Colonic mucosa (tissue), 4 donors: ENCODE measurements at regions not wholly inside any gene's neighbourhood (a gene's known extent, or its start where the extent isn't known, plus 50 kb on each side); places are given as distances from the start of the nearest gene placed in this dataset.
"Not testable (repeated sequence)": the region's sequence is repeated elsewhere in the genome, so short reads cannot be mapped to it uniquely, and the experiment has no call there.

Experiments
- DNase-seq: peaks from one replicate; pipeline ENCODE4 v3.0.0-alpha.2; 2020
- H3K27ac ChIP-seq: fragments of 200-600 bp; one replicate; pipeline ENCODE4 v1.8.0; 2021
- H3K27me3 ChIP-seq: fragments of 200-600 bp; one replicate; pipeline ENCODE4 v1.8.0; 2021
- H3K36me3 ChIP-seq: fragments of 200-600 bp; one replicate; pipeline ENCODE4 v1.8.0; 2021
- H3K4me1 ChIP-seq: fragments of 200-600 bp; one replicate; pipeline ENCODE4 v1.8.0; 2021; ENCODE audit warnings: mild to moderate bottlenecking
- H3K4me3 ChIP-seq: fragments of 200-600 bp; one replicate; pipeline ENCODE4 v1.8.0; 2021
- H3K9ac ChIP-seq, 2 donors: one replicate each; pipeline ENCODE4 v1.7.0; 2013; ENCODE audit warnings: control low read depth in 2 of 2, low read depth in 2 of 2, low read length in 2 of 2
- H3K9me3 ChIP-seq: fragments of 200-600 bp; one replicate; pipeline ENCODE4 v1.8.0; 2021
- intact Hi-C: fragments of 100-400 bp; cut with DNase I; formaldehyde crosslinking; loops from one replicate; pipeline ENCODE4 v1.14.1; 2022
- TF ChIP-seq, protein P1 (sequence below): fragments of 200-600 bp; IDR thresholded peaks from one replicate; pipeline ENCODE4 v1.8.0; 2022; ENCODE audit warnings: antibody characterized with exemption, mild to moderate bottlenecking
- donor health status: healthy.
- donor health status: DM: no; HTN: no; CAD: no.
- donor health status: DM: no; HTN: no; CAD: no.

DNA sequence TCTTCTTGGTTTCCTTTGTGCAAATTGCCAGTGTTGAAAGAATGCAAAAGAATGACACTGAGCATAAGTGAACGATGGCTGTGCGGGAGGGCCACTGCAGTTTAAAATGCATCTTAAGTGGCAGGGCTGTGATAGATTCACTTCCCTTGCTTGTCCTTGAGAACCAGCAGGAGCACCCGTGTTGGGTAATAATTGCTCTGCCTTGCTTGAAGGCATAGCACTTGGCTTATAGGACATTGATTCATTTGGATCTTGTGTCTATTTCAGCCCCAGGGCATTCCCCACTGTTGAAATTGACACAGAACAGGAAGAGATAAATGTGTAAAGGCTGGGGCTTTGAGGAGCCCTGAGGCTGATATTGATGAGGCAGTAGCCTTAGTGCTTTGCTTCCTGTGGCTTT is 1003.7 kb upstream of the GYPC start:
- intact Hi-C loops, result no loop called here
- no peaks in the 10 kb centered on the region for H3K27me3 ChIP-seq
- TF ChIP-seq, protein P1, sequence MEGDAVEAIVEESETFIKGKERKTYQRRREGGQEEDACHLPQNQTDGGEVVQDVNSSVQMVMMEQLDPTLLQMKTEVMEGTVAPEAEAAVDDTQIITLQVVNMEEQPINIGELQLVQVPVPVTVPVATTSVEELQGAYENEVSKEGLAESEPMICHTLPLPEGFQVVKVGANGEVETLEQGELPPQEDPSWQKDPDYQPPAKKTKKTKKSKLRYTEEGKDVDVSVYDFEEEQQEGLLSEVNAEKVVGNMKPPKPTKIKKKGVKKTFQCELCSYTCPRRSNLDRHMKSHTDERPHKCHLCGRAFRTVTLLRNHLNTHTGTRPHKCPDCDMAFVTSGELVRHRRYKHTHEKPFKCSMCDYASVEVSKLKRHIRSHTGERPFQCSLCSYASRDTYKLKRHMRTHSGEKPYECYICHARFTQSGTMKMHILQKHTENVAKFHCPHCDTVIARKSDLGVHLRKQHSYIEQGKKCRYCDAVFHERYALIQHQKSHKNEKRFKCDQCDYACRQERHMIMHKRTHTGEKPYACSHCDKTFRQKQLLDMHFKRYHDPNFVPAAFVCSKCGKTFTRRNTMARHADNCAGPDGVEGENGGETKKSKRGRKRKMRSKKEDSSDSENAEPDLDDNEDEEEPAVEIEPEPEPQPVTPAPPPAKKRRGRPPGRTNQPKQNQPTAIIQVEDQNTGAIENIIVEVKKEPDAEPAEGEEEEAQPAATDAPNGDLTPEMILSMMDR, result no peak

DNA sequence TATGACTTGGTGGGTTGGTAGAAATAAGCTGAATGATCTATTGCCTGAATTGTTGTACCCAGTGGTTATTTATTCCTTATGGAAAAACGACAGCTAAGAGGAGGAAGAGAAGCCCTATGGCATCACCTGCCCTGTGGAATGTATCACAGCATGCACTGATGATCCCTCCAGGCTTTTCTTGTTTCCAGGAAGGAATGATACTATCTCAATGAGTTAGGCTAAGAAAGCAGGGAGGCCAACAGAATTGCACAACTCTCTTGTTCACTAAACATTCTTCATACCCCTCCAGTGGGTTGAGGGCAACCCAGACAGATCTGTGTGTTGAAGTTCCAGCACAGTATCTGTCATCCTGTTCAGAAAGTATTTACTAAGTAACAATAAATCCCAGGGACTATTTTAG is 1001.7 kb upstream of the GYPC start:
- TF ChIP-seq, protein P1, result no peak
- Histone ChIP-seq H3K4me1 (no peaks in the 10 kb centered on the region), H3K27ac (no peak overlapping the region), H3K9me3 (no peaks in the 10 kb centered on the region), H3K4me3 (no peak overlapping the region), H3K27me3 (no peaks in the 10 kb centered on the region), H3K9ac (no peak overlapping the region), H3K36me3 (no peaks in the 10 kb centered on the region)
- intact Hi-C loops, result no loop called here
- no peak for DNase-seq

More for the DNA sequence above, 1003.7 kb upstream of the GYPC start:
- no peak overlapping the region for H3K4me3 ChIP-seq
- no peak overlapping the region for H3K9ac ChIP-seq
- DNase-seq, result no peak
- no peaks in the 10 kb centered on the region for H3K4me1 ChIP-seq
- H3K27ac ChIP-seq, result no peak overlapping the region
- no peaks in the 10 kb centered on the region for H3K36me3 ChIP-seq
- no peaks in the 10 kb centered on the region for H3K9me3 ChIP-seq

DNA sequence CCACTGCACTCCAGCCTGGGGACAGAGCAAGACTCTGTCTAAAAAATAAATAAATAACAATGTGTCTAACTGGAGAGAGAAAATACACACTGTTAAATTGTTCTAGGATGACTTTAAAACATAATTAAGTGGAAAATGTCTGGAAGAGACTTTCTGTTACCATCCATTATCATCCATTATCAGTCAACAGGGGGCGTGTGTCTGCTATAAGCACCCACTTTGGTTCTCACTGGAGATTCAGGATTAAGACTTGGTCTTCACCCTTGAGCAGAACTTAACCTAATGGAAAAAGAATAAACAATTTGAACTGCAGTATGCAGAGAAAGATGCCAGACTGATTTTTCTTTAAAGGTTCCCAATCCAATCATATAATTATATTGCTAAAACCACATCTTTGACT is 999.8 kb upstream of the GYPC start:
- H3K9ac ChIP-seq, result no peak overlapping the region
- TF ChIP-seq, protein P1, result no peak
- intact Hi-C loops, result no loop called here
- H3K27ac ChIP-seq, result no peak overlapping the region
- no peaks in the 10 kb centered on the region for H3K4me1 ChIP-seq
- no peak for DNase-seq
- H3K36me3 ChIP-seq, result no peaks in the 10 kb centered on the region
- H3K9me3 ChIP-seq, result no peaks in the 10 kb centered on the region
- H3K4me3 ChIP-seq, result no peak overlapping the region
- no peaks in the 10 kb centered on the region for H3K27me3 ChIP-seq

DNA sequence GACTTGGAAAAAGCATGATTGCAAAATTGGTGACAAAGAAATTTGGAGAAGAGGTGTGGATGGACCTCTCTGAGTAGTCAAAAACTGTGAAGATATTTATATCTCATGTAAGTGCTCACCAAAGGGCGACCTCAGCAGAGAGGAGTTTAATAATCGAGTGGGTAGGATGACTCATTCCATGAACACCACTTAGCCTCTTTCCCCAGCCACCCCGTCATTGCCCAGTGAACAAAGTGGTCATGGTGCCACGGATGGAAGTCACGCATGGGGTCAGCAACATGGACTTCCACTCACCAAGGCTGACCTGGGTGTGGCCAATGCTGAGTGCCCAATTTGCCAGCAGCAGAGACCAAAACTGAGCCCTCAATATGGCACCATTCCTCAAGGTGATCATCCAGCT is 997.4 kb upstream of the GYPC start:
- Histone ChIP-seq H3K9me3 (no peaks in the 10 kb centered on the region), H3K36me3 (no peaks in the 10 kb centered on the region), H3K27ac (no peak overlapping the region), H3K4me1 (no peaks in the 10 kb centered on the region), H3K9ac (no peak overlapping the region), H3K4me3 (no peak overlapping the region), H3K27me3 (no peaks in the 10 kb centered on the region)
- TF ChIP-seq, protein P1, result no peak
- intact Hi-C loops, result no loop called here
- no peak for DNase-seq

DNA sequence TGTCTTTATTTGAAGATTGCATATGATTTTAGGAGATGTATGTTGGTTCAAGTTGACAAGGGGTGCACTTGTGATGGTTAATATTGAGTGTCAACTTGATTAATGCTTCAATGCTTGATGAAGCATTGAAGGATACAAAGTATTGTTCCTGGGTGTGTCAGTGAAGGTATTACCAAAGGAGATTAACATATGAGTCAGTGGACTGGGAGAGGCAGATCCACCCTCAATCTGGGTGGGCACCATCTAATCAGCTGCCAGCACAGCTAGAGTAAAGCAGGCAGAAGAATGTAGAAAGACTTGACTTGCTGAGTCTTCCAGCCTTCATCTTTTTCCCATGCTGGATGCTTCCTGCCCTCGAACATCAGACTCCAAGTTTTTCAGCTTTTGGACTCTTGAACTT is 995.6 kb upstream of the GYPC start:
- H3K9ac ChIP-seq, H3K4me1 ChIP-seq, H3K4me3 ChIP-seq, intact Hi-C loops, DNase-seq, H3K36me3 ChIP-seq, H3K9me3 ChIP-seq, H3K27ac ChIP-seq, H3K27me3 ChIP-seq: not testable (repeated sequence)

DNA sequence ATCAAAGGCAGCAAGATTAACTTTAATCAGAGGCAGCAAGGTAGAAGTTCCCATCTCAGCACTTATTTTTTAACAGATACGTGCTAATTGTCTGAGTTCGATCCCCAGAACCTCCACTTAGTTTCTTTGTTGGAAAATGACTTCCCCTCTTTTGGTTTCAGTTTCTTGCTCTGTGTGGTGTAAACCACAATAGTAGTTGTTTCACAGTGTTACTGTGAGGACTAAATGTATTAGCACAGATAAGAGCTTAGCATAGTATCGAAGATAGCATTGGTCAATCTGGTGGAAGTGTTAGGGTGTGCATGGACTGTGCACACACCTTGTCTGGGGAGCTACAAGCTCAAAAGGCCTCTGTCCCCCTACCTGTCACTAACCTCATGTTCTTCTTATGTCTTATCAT is 988.3 kb upstream of the GYPC start:
- Histone ChIP-seq H3K36me3 (no peaks in the 10 kb centered on the region), H3K9me3 (no peaks in the 10 kb centered on the region), H3K27ac (no peak overlapping the region), H3K9ac (no peak overlapping the region), H3K4me1 (no peaks in the 10 kb centered on the region), H3K4me3 (no peak overlapping the region), H3K27me3 (no peaks in the 10 kb centered on the region)
- intact Hi-C loops, result no loop called here
- TF ChIP-seq, protein P1, result no peak
- no peak for DNase-seq
